K562 (cell line): ENCODE measurements at regions not wholly inside any gene's neighbourhood (a gene's known extent, or its start where the extent isn't known, plus 50 kb on each side); places are given as distances from the start of the nearest gene placed in this dataset.

Experiments used
- GABPB1 ChIP-seq: sonication (generic); formaldehyde crosslinking; IDR thresholded peaks from 2 replicates; pipeline ENCODE4 v1.8.0; 2022; ENCODE audit warnings: mild to moderate bottlenecking, missing genetic modification reagents
- GATA2 ChIP-seq: sonication (generic); formaldehyde crosslinking; IDR thresholded peaks from 2 replicates; pipeline ENCODE4 v1.4.0; 2020; ENCODE audit warnings: mild to moderate bottlenecking, missing genetic modification reagents
- HDAC3 ChIP-seq: fragments of 450-650 bp; IDR thresholded peaks from 2 replicates; pipeline ENCODE4 v1.6.1; 2018; ENCODE audit warnings: borderline replicate concordance, mild to moderate bottlenecking, moderate library complexity; ENCODE audit not compliant: partially characterized antibody
- NR2F6 ChIP-seq: fragments of 450-650 bp; formaldehyde crosslinking; IDR thresholded peaks from 2 replicates; pipeline ENCODE4 v1.4.0; 2020; ENCODE audit warnings: mild to moderate bottlenecking
- NR3C1 ChIP-seq: sonication (generic); formaldehyde crosslinking; IDR thresholded peaks from 2 replicates; pipeline ENCODE4 v1.8.1; 2022; ENCODE audit warnings: missing genetic modification reagents
- POLR2A ChIP-seq: fragments of 450-650 bp; conservative IDR thresholded peaks from 2 replicates; pipeline ENCODE4 v1.6.1; 2016
- TF ChIP-seq, protein P1 (sequence below), 3 experiments: IDR thresholded peaks in 2 of 3; conservative IDR thresholded peaks in 1 of 3; 2 replicates each; pipeline ENCODE4 v1.5.1; 2011 to 2012; ENCODE audit warnings: low read length in 3 of 3, mild to moderate bottlenecking in 3 of 3, control low read depth in 2 of 3, improper control_type of control experiment in 1 of 3, inconsistent platforms in 1 of 3, low read depth in 1 of 3, mixed read lengths in 1 of 3, moderate library complexity in 1 of 3; ENCODE audit not compliant: insufficient read depth in 2 of 3

DNA sequence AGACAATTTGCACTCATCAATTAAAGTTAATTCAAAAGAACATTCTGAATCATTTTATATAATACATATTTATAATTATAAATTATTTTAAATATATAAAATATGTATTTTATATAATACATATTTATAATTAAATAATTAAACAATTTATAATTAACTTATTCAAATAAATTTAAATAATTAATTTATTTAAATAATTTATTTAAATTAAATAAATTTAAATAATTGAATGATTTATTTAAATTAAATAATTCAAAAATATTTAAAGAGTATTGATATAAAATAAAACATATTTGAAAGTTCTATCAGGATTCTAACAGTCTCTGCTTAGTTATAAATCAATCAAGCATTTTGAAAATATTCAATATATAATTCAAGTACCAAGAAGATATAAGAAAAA, 775.5 kb upstream of the CTNND2 start:
- TF ChIP-seq NR2F6 (CRISPR knock-in tag) (no peak), POLR2A (no peak), GATA2 (CRISPR knock-in tag) (no peak), NR3C1 (CRISPR knock-in tag) (no peak), GABPB1 (CRISPR knock-in tag) (no peak), HDAC3 (no peak)
- TF ChIP-seq, protein P1, sequence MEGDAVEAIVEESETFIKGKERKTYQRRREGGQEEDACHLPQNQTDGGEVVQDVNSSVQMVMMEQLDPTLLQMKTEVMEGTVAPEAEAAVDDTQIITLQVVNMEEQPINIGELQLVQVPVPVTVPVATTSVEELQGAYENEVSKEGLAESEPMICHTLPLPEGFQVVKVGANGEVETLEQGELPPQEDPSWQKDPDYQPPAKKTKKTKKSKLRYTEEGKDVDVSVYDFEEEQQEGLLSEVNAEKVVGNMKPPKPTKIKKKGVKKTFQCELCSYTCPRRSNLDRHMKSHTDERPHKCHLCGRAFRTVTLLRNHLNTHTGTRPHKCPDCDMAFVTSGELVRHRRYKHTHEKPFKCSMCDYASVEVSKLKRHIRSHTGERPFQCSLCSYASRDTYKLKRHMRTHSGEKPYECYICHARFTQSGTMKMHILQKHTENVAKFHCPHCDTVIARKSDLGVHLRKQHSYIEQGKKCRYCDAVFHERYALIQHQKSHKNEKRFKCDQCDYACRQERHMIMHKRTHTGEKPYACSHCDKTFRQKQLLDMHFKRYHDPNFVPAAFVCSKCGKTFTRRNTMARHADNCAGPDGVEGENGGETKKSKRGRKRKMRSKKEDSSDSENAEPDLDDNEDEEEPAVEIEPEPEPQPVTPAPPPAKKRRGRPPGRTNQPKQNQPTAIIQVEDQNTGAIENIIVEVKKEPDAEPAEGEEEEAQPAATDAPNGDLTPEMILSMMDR (IDR thresholded peaks at IDR 0.05 in 2 of 3, conservative IDR thresholded peaks at IDR 0.05 in 1 of 3; ENCODE audit: insufficient read depth in 2 of 3, low read depth in 1 of 3, low read length in 3 of 3): no peak
